GM23338 (cell line): ENCODE measurements at regions not wholly inside any gene's neighbourhood (a gene's known extent, or its start where the extent isn't known, plus 50 kb on each side); places are given as distances from the start of the nearest gene placed in this dataset. TPM values are rescaled to one million over a fixed set of nuclear protein-coding genes. Genes with fewer than 3 reads are reported as not detected.

ENCODE experiments used
- ATAC-seq: fragments of 200-7000 bp; cut with Tn5 transposase; 3 replicates; pipeline ENCODE4 v1.9.1; 2020
- DNase-seq: peaks from one replicate; pipeline ENCODE4 v3.0.0-alpha.2; 2015; ENCODE audit warnings: low spot score
- H2AFZ ChIP-seq: fragments of 200-600 bp; sonication (generic); 2 replicates; pipeline ENCODE4 v1.8.0; 2016; ENCODE audit warnings: antibody characterized with exemption, mild to moderate bottlenecking, moderate library complexity
- H3F3A ChIP-seq: fragments of 200-600 bp; sonication (generic); replicated peaks from 2 replicates; pipeline ENCODE4 v1.8.0; 2017; ENCODE audit warnings: antibody characterized with exemption, mixed run types, low read depth
- H3K27ac ChIP-seq: fragments of 200-600 bp; sonication (generic); 2 replicates; pipeline ENCODE4 v1.6.1; 2016; ENCODE audit warnings: low read depth
- H3K27me3 ChIP-seq: fragments of 200-600 bp; sonication (generic); 2 replicates; pipeline ENCODE4 v1.8.0; 2016; ENCODE audit warnings: mild to moderate bottlenecking, mixed run types, moderate library complexity; ENCODE audit not compliant: insufficient read depth
- H3K36me3 ChIP-seq: fragments of 200-600 bp; sonication (generic); 2 replicates; pipeline ENCODE4 v1.8.0; 2016; ENCODE audit warnings: mild to moderate bottlenecking; ENCODE audit not compliant: insufficient read depth
- H3K4me1 ChIP-seq: fragments of 200-600 bp; sonication (generic); 2 replicates; pipeline ENCODE4 v1.8.0; 2016; ENCODE audit warnings: mild to moderate bottlenecking, moderate library complexity; ENCODE audit not compliant: insufficient read depth
- H3K4me2 ChIP-seq: fragments of 200-600 bp; sonication (generic); 2 replicates; pipeline ENCODE4 v1.7.1; 2017; ENCODE audit warnings: mixed run types
- H3K4me3 ChIP-seq: fragments of 200-600 bp; sonication (generic); 2 replicates; pipeline ENCODE4 v1.6.1; 2016; ENCODE audit warnings: mixed run types
- H3K79me2 ChIP-seq: fragments of 200-600 bp; sonication (generic); replicated peaks from 2 replicates; pipeline ENCODE4 v1.8.0; 2017; ENCODE audit warnings: mild to moderate bottlenecking; ENCODE audit not compliant: insufficient read depth
- H3K9me2 ChIP-seq: fragments of 200-600 bp; sonication (generic); 2 replicates; pipeline ENCODE4 v1.8.0; 2017; ENCODE audit not compliant: insufficient read depth
- H4K20me1 ChIP-seq: fragments of 200-600 bp; sonication (generic); replicated peaks from 2 replicates; pipeline ENCODE4 v1.8.0; 2017; ENCODE audit warnings: mild to moderate bottlenecking; ENCODE audit not compliant: insufficient read depth
- H3K27ac Mint-ChIP-seq: 2 replicates; pipeline ENCODE4 v1.8.0; 2020; ENCODE audit warnings: inconsistent platforms, mild to moderate bottlenecking, moderate library complexity, mixed read lengths
- H3K27me3 Mint-ChIP-seq: 3 replicates; pipeline ENCODE4 v1.8.0; 2022; ENCODE audit warnings: low read depth, mild to moderate bottlenecking, moderate library complexity, mixed read lengths, inconsistent platforms; ENCODE audit not compliant: insufficient read depth, poor library complexity
- H3K36me3 Mint-ChIP-seq: 3 replicates; pipeline ENCODE4 v1.8.0; 2021; ENCODE audit warnings: low read depth, mild to moderate bottlenecking, inconsistent platforms, moderate library complexity, mixed read lengths
- H3K4me1 Mint-ChIP-seq: 3 replicates; pipeline ENCODE4 v1.8.0; 2020; ENCODE audit warnings: mild to moderate bottlenecking, inconsistent platforms, mixed read lengths
- H3K4me3 Mint-ChIP-seq: 3 replicates; pipeline ENCODE4 v1.8.0; 2021; ENCODE audit warnings: moderate library complexity, mild to moderate bottlenecking, inconsistent platforms, mixed read lengths
- H3K9me3 Mint-ChIP-seq: 3 replicates; pipeline ENCODE4 v1.8.0; 2020; ENCODE audit warnings: moderate library complexity, mild to moderate bottlenecking, inconsistent platforms, mixed read lengths
- CTCF ChIP-seq, 2 experiments: fragments of 200-600 bp in 1 of 2; sonication (generic) in 1 of 2; conservative IDR thresholded peaks; 2 replicates each; pipeline versions ENCODE4 v1.5.1 to v1.6.1; 2016 to 2017; ENCODE audit warnings: antibody characterized with exemption in 2 of 2, low read depth in 2 of 2, mild to moderate bottlenecking in 2 of 2, moderate library complexity in 1 of 2
- EZH2phosphoT487 ChIP-seq: fragments of 200-600 bp; sonication (generic); IDR thresholded peaks from one replicate; pipeline ENCODE4 v1.8.1; 2018; ENCODE audit warnings: antibody characterized with exemption; ENCODE audit not compliant: unreplicated experiment
- NANOG ChIP-seq: IDR thresholded peaks from 2 replicates; pipeline ENCODE4 v1.6.1; 2016; ENCODE audit warnings: antibody characterized with exemption, borderline replicate concordance
- STAT1 ChIP-seq: IDR thresholded peaks from one replicate; pipeline ENCODE4 v1.6.1; 2016; ENCODE audit warnings: antibody characterized with exemption; ENCODE audit not compliant: unreplicated experiment
- ZNF114 ChIP-seq: fragments of 250-450 bp; sonication (Bioruptor Pico); IDR thresholded peaks from 2 replicates; pipeline ENCODE4 v1.5.0; 2020; ENCODE audit warnings: mild to moderate bottlenecking, moderate library complexity
- ZNF331 ChIP-seq: fragments of 250-450 bp; sonication (Bioruptor Pico); IDR thresholded peaks from 2 replicates; pipeline ENCODE4 v1.5.0; 2020; ENCODE audit warnings: low read depth, mild to moderate bottlenecking, moderate library complexity
- small RNA-seq: library from RNA; depleted of rRNA; stranded (forward); fragments of <200 nt; gene quantifications from one replicate; pipeline ENCODE3, GENCODE V24; 2014; ENCODE audit warnings: low replicate concordance
- TF ChIP-seq, protein P1 (sequence below): IDR thresholded peaks from one replicate; pipeline ENCODE4 v1.6.1; 2018; ENCODE audit warnings: antibody characterized with exemption; ENCODE audit not compliant: unreplicated experiment

DNA sequence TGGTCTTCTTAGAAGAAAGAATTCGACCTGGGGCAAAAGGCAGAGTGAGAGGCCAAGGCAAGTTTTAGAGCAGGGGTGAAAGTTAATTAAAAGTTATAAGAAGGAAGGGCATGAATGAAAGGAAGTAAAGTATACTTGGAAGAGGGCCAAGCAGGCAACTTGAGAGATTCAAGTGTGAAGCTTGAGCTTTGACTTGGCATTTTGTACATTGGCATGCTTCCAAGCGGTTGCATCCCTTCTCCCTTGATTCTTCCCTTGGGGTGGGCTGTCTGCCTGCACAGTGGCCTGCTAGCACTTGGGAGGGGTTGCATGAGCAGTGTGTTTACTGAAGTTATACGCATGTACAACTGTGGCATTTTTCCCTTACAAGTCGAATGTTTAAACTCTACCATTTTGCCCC lies 74.8 kb upstream of the MGAT4C start (continued):
- TF ChIP-seq CTCF (conservative IDR thresholded peaks at IDR 0.05; ENCODE audit: low read depth in 2 of 2) = no peak
- TF ChIP-seq ZNF331 (CRISPR knock-in tag) = no peak
- TF ChIP-seq NANOG = no peak
- no peak for TF ChIP-seq ZNF114 (CRISPR knock-in tag)

- Mint-ChIP-seq H3K4me1 (no peaks in the 10 kb centered on the region; the same call in 1 of the 3 replicates), H3K4me3 (no peak overlapping the region), H3K36me3 (peaks cover 5% of the 10 kb centered on the region; the same call in 1 of the 3 replicates), H3K9me3 (no peaks in the 10 kb centered on the region; the same call in 2 of the 3 replicates), H3K27me3 (no peaks in the 10 kb centered on the region), H3K27ac (no peak overlapping the region)
- TF ChIP-seq ZNF114 (CRISPR knock-in tag) (no peak), CTCF (conservative IDR thresholded peaks at IDR 0.05; ENCODE audit: low read depth in 2 of 2) (no peak), STAT1 (no peak), EZH2phosphoT487 (no peak)
- TF ChIP-seq, protein P1, sequence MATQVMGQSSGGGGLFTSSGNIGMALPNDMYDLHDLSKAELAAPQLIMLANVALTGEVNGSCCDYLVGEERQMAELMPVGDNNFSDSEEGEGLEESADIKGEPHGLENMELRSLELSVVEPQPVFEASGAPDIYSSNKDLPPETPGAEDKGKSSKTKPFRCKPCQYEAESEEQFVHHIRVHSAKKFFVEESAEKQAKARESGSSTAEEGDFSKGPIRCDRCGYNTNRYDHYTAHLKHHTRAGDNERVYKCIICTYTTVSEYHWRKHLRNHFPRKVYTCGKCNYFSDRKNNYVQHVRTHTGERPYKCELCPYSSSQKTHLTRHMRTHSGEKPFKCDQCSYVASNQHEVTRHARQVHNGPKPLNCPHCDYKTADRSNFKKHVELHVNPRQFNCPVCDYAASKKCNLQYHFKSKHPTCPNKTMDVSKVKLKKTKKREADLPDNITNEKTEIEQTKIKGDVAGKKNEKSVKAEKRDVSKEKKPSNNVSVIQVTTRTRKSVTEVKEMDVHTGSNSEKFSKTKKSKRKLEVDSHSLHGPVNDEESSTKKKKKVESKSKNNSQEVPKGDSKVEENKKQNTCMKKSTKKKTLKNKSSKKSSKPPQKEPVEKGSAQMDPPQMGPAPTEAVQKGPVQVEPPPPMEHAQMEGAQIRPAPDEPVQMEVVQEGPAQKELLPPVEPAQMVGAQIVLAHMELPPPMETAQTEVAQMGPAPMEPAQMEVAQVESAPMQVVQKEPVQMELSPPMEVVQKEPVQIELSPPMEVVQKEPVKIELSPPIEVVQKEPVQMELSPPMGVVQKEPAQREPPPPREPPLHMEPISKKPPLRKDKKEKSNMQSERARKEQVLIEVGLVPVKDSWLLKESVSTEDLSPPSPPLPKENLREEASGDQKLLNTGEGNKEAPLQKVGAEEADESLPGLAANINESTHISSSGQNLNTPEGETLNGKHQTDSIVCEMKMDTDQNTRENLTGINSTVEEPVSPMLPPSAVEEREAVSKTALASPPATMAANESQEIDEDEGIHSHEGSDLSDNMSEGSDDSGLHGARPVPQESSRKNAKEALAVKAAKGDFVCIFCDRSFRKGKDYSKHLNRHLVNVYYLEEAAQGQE = no peak
- DNase-seq (no peak), ATAC-seq (no peak)
- Histone ChIP-seq H3F3A (no peaks in the 10 kb centered on the region), H2AFZ (no peak overlapping the region; the same call in 1 of the 2 replicates), H3K4me3 (no peak overlapping the region), H4K20me1 (no peaks in the 10 kb centered on the region), H3K36me3 (no peaks in the 10 kb centered on the region), H3K27me3 (no peaks in the 10 kb centered on the region), H3K4me2 (no peak overlapping the region), H3K9me2 (no peaks in the 10 kb centered on the region), H3K79me2 (peaks cover 19% of the 10 kb centered on the region), H3K27ac (no peak overlapping the region), H3K4me1 (no peaks in the 10 kb centered on the region)
Measured at GRCh38 chr12:86312232-86312631, 56.0 kb upstream of the MGAT4C start.

Small RNA genes lying in the stretch of these regions (small RNA-seq; reads per million reads assigned to genes)
- gene AC079598.2 (not detected), gene AC079598.3 (not detected), gene AC079598.4 (not detected), gene CYCSP30 (not detected)
